Calu3 (cell line): ENCODE measurements at regions not wholly inside any gene's neighbourhood (a gene's known extent, or its start where the extent isn't known, plus 50 kb on each side); places are given as distances from the start of the nearest gene placed in this dataset.

Experiments used
- BruUV-seq: library from RNA; stranded (reverse); fragments of 400-500 nt; replicated peaks from 2 replicates; lab custom pipeline; 2021; lab: Mats Ljungman, UMichigan
- CTCF ChIA-PET: fragments of 300-600 bp; sonication (Branson Sonifier 250); formaldehyde crosslinking; loops from one replicate; lab custom pipeline; 2022; ENCODE audit warnings: antibody characterized with exemption; lab: Charles Lee
- DNase-seq: peaks from one replicate; pipeline ENCODE4 v3.0.0; 2022
- H3K27ac Mint-ChIP-seq: one replicate; pipeline ENCODE4 v1.8.0; 2022; ENCODE audit warnings: mixed read lengths; ENCODE audit not compliant: unreplicated experiment
- H3K27me3 Mint-ChIP-seq: one replicate; pipeline ENCODE4 v1.8.0; 2022; ENCODE audit warnings: mixed read lengths; ENCODE audit not compliant: unreplicated experiment
- H3K36me3 Mint-ChIP-seq: one replicate; pipeline ENCODE4 v1.8.0; 2022; ENCODE audit warnings: mild to moderate bottlenecking, moderate library complexity, mixed read lengths; ENCODE audit not compliant: insufficient read depth, unreplicated experiment
- H3K4me1 Mint-ChIP-seq: one replicate; pipeline ENCODE4 v1.8.0; 2022; ENCODE audit warnings: mild to moderate bottlenecking, low read depth, mixed read lengths; ENCODE audit not compliant: unreplicated experiment
- H3K4me3 Mint-ChIP-seq: one replicate; pipeline ENCODE4 v1.8.0; 2022; ENCODE audit warnings: mild to moderate bottlenecking, low read depth, moderate library complexity, mixed read lengths; ENCODE audit not compliant: unreplicated experiment
- H3K9me3 Mint-ChIP-seq: one replicate; pipeline ENCODE4 v1.8.0; 2022; ENCODE audit warnings: low read depth, mixed read lengths; ENCODE audit not compliant: unreplicated experiment
- CTCF ChIP-seq: fragments of 200-600 bp; IDR thresholded peaks from one replicate; pipeline ENCODE4 v1.8.0; 2022; ENCODE audit warnings: antibody characterized with exemption; ENCODE audit not compliant: unreplicated experiment
- intact Hi-C: fragments of 100-400 bp; cut with micrococcal nuclease; formaldehyde crosslinking; loops from one replicate; pipeline ENCODE4 v1.10.0; 2022; ENCODE audit not compliant: unreplicated experiment

GRCh38 chr13:56110751-56111150 is 1030.0 kb upstream of the PRR20A start:
- H3K4me1 Mint-ChIP-seq, result no peaks in the 10 kb centered on the region
- no peak for DNase-seq
- no peaks in the 10 kb centered on the region for H3K9me3 Mint-ChIP-seq
- H3K27ac Mint-ChIP-seq, result no peak overlapping the region
- intact Hi-C loops, result no loop called here
- CTCF ChIA-PET, result no interaction called here
- H3K4me3 Mint-ChIP-seq, result no peak overlapping the region
- TF ChIP-seq CTCF, result no peak
- no peaks in the 10 kb centered on the region for H3K27me3 Mint-ChIP-seq
- no TSS peak for BruUV-seq
- no peaks in the 10 kb centered on the region for H3K36me3 Mint-ChIP-seq

- H3K27ac Mint-ChIP-seq, result no peak overlapping the region
- CTCF ChIA-PET, result no interaction called here
- H3K9me3 Mint-ChIP-seq, result no peaks in the 10 kb centered on the region
- H3K36me3 Mint-ChIP-seq, result no peaks in the 10 kb centered on the region
- H3K4me3 Mint-ChIP-seq, result no peak overlapping the region
- TF ChIP-seq CTCF, result no peak
- BruUV-seq, result no TSS peak
- DNase-seq, result no peak
- H3K4me1 Mint-ChIP-seq, result no peaks in the 10 kb centered on the region
- H3K27me3 Mint-ChIP-seq, result no peaks in the 10 kb centered on the region
- intact Hi-C loops, result no loop called here
Measured at GRCh38 chr13:56134524-56134923, 1006.2 kb upstream of the PRR20A start.

- DNase-seq, result no peak
- TF ChIP-seq CTCF, result no peak
- BruUV-seq, result no TSS peak
- CTCF ChIA-PET, result no interaction called here
- Mint-ChIP-seq H3K9me3 (peaks cover 3% of the 10 kb centered on the region), H3K4me3 (no peak overlapping the region), H3K4me1 (no peaks in the 10 kb centered on the region), H3K27ac (no peak overlapping the region), H3K27me3 (no peaks in the 10 kb centered on the region), H3K36me3 (no peaks in the 10 kb centered on the region)
- intact Hi-C loops, result no loop called here
Measured at GRCh38 chr13:56166864-56167263, 973.9 kb upstream of the PRR20A start.

- no peak for TF ChIP-seq CTCF
- no peaks in the 10 kb centered on the region for H3K36me3 Mint-ChIP-seq
- H3K27ac Mint-ChIP-seq, result no peak overlapping the region
- intact Hi-C loops, result no loop called here
- H3K4me1 Mint-ChIP-seq, result no peaks in the 10 kb centered on the region
- H3K27me3 Mint-ChIP-seq, result no peaks in the 10 kb centered on the region
- no peak for DNase-seq
- H3K9me3 Mint-ChIP-seq, result peaks cover 3% of the 10 kb centered on the region
- no TSS peak for BruUV-seq
- CTCF ChIA-PET, result no interaction called here
- H3K4me3 Mint-ChIP-seq, result no peak overlapping the region
Measured at GRCh38 chr13:56168581-56168980, 972.1 kb upstream of the PRR20A start.
